Sigmoid colon (tissue), 6 donors: ENCODE measurements at regions not wholly inside any gene's neighbourhood (a gene's known extent, or its start where the extent isn't known, plus 50 kb on each side); places are given as distances from the start of the nearest gene placed in this dataset.
"Not testable (repeated sequence)": the region's sequence is repeated elsewhere in the genome, so short reads cannot be mapped to it uniquely, and the experiment has no call there.

Source experiments
- DNase-seq: peaks from one replicate; pipeline ENCODE4 v3.0.0-alpha.2; 2019
- H3K27ac ChIP-seq, 4 donors: fragments of 200-600 bp; sonication (generic); one replicate each; pipeline ENCODE4 v1.5.1; 2016 to 2019; ENCODE audit warnings: mild to moderate bottlenecking in 1 of 4
- H3K27me3 ChIP-seq, 3 donors: fragments of 200-600 bp; sonication (generic); one replicate each; pipeline ENCODE4 v1.5.1; 2019; ENCODE audit warnings: mild to moderate bottlenecking in 1 of 3
- H3K36me3 ChIP-seq, 4 donors: fragments of 200-600 bp; sonication (generic); one replicate each; pipeline ENCODE4 v1.5.1; 2016 to 2019
- H3K4me1 ChIP-seq, 4 donors: fragments of 200-600 bp; sonication (generic); one replicate each; pipeline ENCODE4 v1.5.1; 2017 to 2019
- H3K4me3 ChIP-seq, 4 donors: fragments of 200-600 bp; sonication (generic); one replicate each; pipeline ENCODE4 v1.5.1; 2017 to 2019; ENCODE audit warnings: mild to moderate bottlenecking in 2 of 4, moderate library complexity in 1 of 4
- H3K9me3 ChIP-seq, 4 donors: fragments of 200-600 bp in 3 of 4; sonication (generic) in 3 of 4; one replicate each; pipeline versions ENCODE4 v1.5.1 to v1.6.1; 2013 to 2019
- CTCF ChIP-seq, 4 experiments: fragments of 450-650 bp in 3 of 4; fragments of 200-600 bp in 1 of 4; IDR thresholded peaks; one replicate each; pipeline ENCODE4 v1.5.1; 2016 to 2019; ENCODE audit warnings: antibody characterized with exemption in 4 of 4, mild to moderate bottlenecking in 3 of 4, moderate library complexity in 2 of 4
- EP300 ChIP-seq, 4 donors: sonication (generic); formaldehyde crosslinking; IDR thresholded peaks; one replicate each; pipeline ENCODE4 v1.6.1; 2017; ENCODE audit warnings: antibody characterized with exemption in 4 of 4
- POLR2A ChIP-seq, 2 donors: fragments of 450-650 bp; IDR thresholded peaks; one replicate each; pipeline ENCODE4 v1.6.1; 2016; ENCODE audit warnings: antibody characterized with exemption in 2 of 2, mild to moderate bottlenecking in 2 of 2, moderate library complexity in 2 of 2
- POLR2AphosphoS5 ChIP-seq, 4 donors: sonication (generic); formaldehyde crosslinking; IDR thresholded peaks; one replicate each; pipeline ENCODE4 v1.6.1; 2017; ENCODE audit warnings: antibody characterized with exemption in 4 of 4
- WGBS, 2 donors: extraction: QIAGEN DNeasy Blood & Tissue Kit; methylation state at CpG; one replicate each; pipeline ENCODE4 v1.1.7; 2013; 5-methylcytosine and 5-hydroxymethylcytosine counted together
- intact Hi-C: fragments of 100-400 bp; cut with DNase I; formaldehyde crosslinking; loops from one replicate; pipeline ENCODE4 v1.15.1; 2023
- donor health status: healthy with polysubstance abuse.
- donor health status: healthy.

- Histone ChIP-seq H3K36me3 (no peaks in the 10 kb centered on the region), H3K27ac (no peak overlapping the region), H3K9me3 (peaks cover 0 to 4% (median 0%) of the 10 kb centered on the region in 4 donors), H3K27me3 (no peaks in the 10 kb centered on the region), H3K4me3 (no peak overlapping the region), H3K4me1 (peaks cover 0 to 4% (median 0%) of the 10 kb centered on the region in 4 donors)
- intact Hi-C loops = no loop called here
- no peak for TF ChIP-seq CTCF (IDR thresholded peaks at IDR 0.05)
- no peak for TF ChIP-seq POLR2A (IDR thresholded peaks at IDR 0.05)
- no peak for TF ChIP-seq POLR2AphosphoS5 (IDR thresholded peaks at IDR 0.05)
- TF ChIP-seq EP300 (IDR thresholded peaks at IDR 0.05) = no peak
- 79 to 88% methylated on average over 3 of the region's 3 CpGs for WGBS, 2 donors
- no peak for DNase-seq
These were observed 77.2 kb downstream of the FHIP1A start for GRCh38 chr4:151486168-151486567.

GRCh38 chr4:151488968-151489367 lies 80.0 kb downstream of the FHIP1A start:
- H3K36me3 ChIP-seq = no peaks in the 10 kb centered on the region
- WGBS, 2 donors = 82 to 86% methylated on average over 3 of the region's 3 CpGs
- H3K4me1 ChIP-seq = peaks cover 0 to 4% (median 0%) of the 10 kb centered on the region in 4 donors
- DNase-seq = no peak
- peaks cover 0 to 8% (median 0%) of the 10 kb centered on the region in 4 donors for H3K9me3 ChIP-seq
- H3K27me3 ChIP-seq = no peaks in the 10 kb centered on the region
- intact Hi-C loops = no loop called here
- H3K4me3 ChIP-seq = no peak overlapping the region
- H3K27ac ChIP-seq = no peak overlapping the region
- TF ChIP-seq CTCF (IDR thresholded peaks at IDR 0.05) = no peak
- no peak for TF ChIP-seq POLR2AphosphoS5 (IDR thresholded peaks at IDR 0.05)

GRCh38 chr4:151489462-151490203 lies 80.7 kb downstream of the FHIP1A start:
- TF ChIP-seq POLR2A (IDR thresholded peaks at IDR 0.05) = no peak
- no peak for TF ChIP-seq POLR2AphosphoS5 (IDR thresholded peaks at IDR 0.05)
- TF ChIP-seq EP300 (IDR thresholded peaks at IDR 0.05) = no peak
- no peak for TF ChIP-seq CTCF (IDR thresholded peaks at IDR 0.05)
- no peak overlapping the region for H3K4me3 ChIP-seq
- WGBS, 2 donors = 82 to 87% methylated on average over 9 of the region's 9 CpGs
- DNase-seq = no peak
- no peaks in the 10 kb centered on the region for H3K36me3 ChIP-seq
- no peaks in the 10 kb centered on the region for H3K27me3 ChIP-seq
- intact Hi-C loops = no loop called here
- H3K27ac ChIP-seq = no peak overlapping the region
- peaks cover 0 to 12% (median 0%) of the 10 kb centered on the region in 4 donors for H3K9me3 ChIP-seq
- H3K4me1 ChIP-seq = peaks cover 0 to 3% (median 0%) of the 10 kb centered on the region in 4 donors

GRCh38 chr4:151495612-151496011 lies 86.6 kb downstream of the FHIP1A start:
- H3K27me3 ChIP-seq, H3K36me3 ChIP-seq, H3K27ac ChIP-seq, DNase-seq, H3K4me3 ChIP-seq, H3K4me1 ChIP-seq, intact Hi-C loops: not testable (repeated sequence)
- 83 to 89% methylated on average over 3 of the region's 3 CpGs for WGBS, 2 donors
- H3K9me3 ChIP-seq = peaks cover 0 to 14% (median 0%) of the 10 kb centered on the region in 4 donors

- H3K4me1 ChIP-seq, intact Hi-C loops, H3K4me3 ChIP-seq, H3K27ac ChIP-seq, H3K36me3 ChIP-seq, H3K27me3 ChIP-seq, DNase-seq, H3K9me3 ChIP-seq: not testable (repeated sequence)
- 95 to 97% methylated on average over 11 of the region's 11 CpGs for WGBS, 2 donors
These were observed 102.6 kb downstream of the FHIP1A start for GRCh38 chr4:151511548-151511947.

GRCh38 chr4:151517896-151518295 lies 108.9 kb downstream of the FHIP1A start:
- no peaks in the 10 kb centered on the region for H3K4me1 ChIP-seq
- intact Hi-C loops = no loop called here
- no peak for DNase-seq
- TF ChIP-seq POLR2A (IDR thresholded peaks at IDR 0.05) (no peak), CTCF (IDR thresholded peaks at IDR 0.05) (no peak)
- no peaks in the 10 kb centered on the region for H3K36me3 ChIP-seq
- no peak overlapping the region for H3K27ac ChIP-seq
- no peaks in the 10 kb centered on the region for H3K27me3 ChIP-seq
- no peak overlapping the region for H3K4me3 ChIP-seq
- H3K9me3 ChIP-seq = no peaks in the 10 kb centered on the region
